Fibroblast of gingiva (primary cell): ENCODE measurements at regions not wholly inside any gene's neighbourhood (a gene's known extent, or its start where the extent isn't known, plus 50 kb on each side); places are given as distances from the start of the nearest gene placed in this dataset.
A peak's percentile ranks its signal among the peaks of the same experiment; 100 is the strongest.
"Not testable (repeated sequence)": the region's sequence is repeated elsewhere in the genome, so short reads cannot be mapped to it uniquely, and the experiment has no call there.

ENCODE experiments used
- DNase-seq: peaks from one replicate; pipeline ENCODE4 v3.0.0-alpha.2; 2011; ENCODE audit warnings: low read depth

GRCh38 chr1:60888126-60888525, 194.2 kb upstream of the NFIA start:
- DNase-seq: no peak

- DNase-seq: no peak
Measured at GRCh38 chr1:60886793-60887331, 195.5 kb upstream of the NFIA start.

- DNase-seq: no peak
Measured at GRCh38 chr1:60886090-60886489, 196.3 kb upstream of the NFIA start.

- no peak for DNase-seq
Measured at GRCh38 chr1:60880202-60880601, 202.2 kb upstream of the NFIA start.

GRCh38 chr1:60878323-60878722, 204.0 kb upstream of the NFIA start:
- no peak for DNase-seq

- DNase-seq: no peak
Measured at GRCh38 chr1:60877376-60877775, 205.0 kb upstream of the NFIA start.

GRCh38 chr1:60876952-60877351, 205.4 kb upstream of the NFIA start:
- no peak for DNase-seq

- DNase-seq: no peak
Measured at GRCh38 chr1:60875138-60875537, 207.2 kb upstream of the NFIA start.

GRCh38 chr1:60874718-60875117, 207.6 kb upstream of the NFIA start:
- peak; percentile 34 for DNase-seq

GRCh38 chr1:60873396-60873795, 209.0 kb upstream of the NFIA start:
- not testable (repeated sequence) for DNase-seq

- DNase-seq: no peak
Measured at GRCh38 chr1:60872426-60873054, 209.8 kb upstream of the NFIA start.

- DNase-seq: no peak
Measured at GRCh38 chr1:60870269-60870865, 212.0 kb upstream of the NFIA start.

- no peak for DNase-seq
Measured at GRCh38 chr1:60868901-60869663, 213.3 kb upstream of the NFIA start.

GRCh38 chr1:60867782-60868181, 214.6 kb upstream of the NFIA start:
- DNase-seq: no peak

- DNase-seq: peak; percentile 29
Measured at GRCh38 chr1:60866917-60867531, 215.3 kb upstream of the NFIA start.

- DNase-seq: no peak
Measured at GRCh38 chr1:60866226-60866900, 216.0 kb upstream of the NFIA start.

- DNase-seq: no peak
Measured at GRCh38 chr1:60865166-60865565, 217.2 kb upstream of the NFIA start.

GRCh38 chr1:60864722-60865121, 217.6 kb upstream of the NFIA start:
- DNase-seq: no peak

- no peak for DNase-seq
Measured at GRCh38 chr1:60863131-60863530, 219.2 kb upstream of the NFIA start.

GRCh38 chr1:60861961-60862567, 220.3 kb upstream of the NFIA start:
- no peak for DNase-seq

- DNase-seq: no peak
Measured at GRCh38 chr1:60859111-60859510, 223.2 kb upstream of the NFIA start.

- peak; percentile 29 for DNase-seq
Measured at GRCh38 chr1:60857851-60858250, 224.5 kb upstream of the NFIA start.
